Gastrocnemius medialis (tissue), 4 donors: ENCODE measurements at regions not wholly inside any gene's neighbourhood (a gene's known extent, or its start where the extent isn't known, plus 50 kb on each side); places are given as distances from the start of the nearest gene placed in this dataset.

Experiments used
- ATAC-seq, 2 donors: fragments of 150-250 bp; one replicate each; pipeline ENCODE4 v1.9.1; 2016
- DNase-seq, 2 donors: peaks; one replicate each; pipeline ENCODE4 v3.0.0-alpha.2; 2019
- H3K27ac ChIP-seq, 4 donors: fragments of 200-600 bp; sonication (generic); 1 replicate in 1 of 4; 2 replicates in 3 of 4; pipeline ENCODE4 v1.5.1; 2016 to 2018; ENCODE audit warnings: mild to moderate bottlenecking in 2 of 4, moderate library complexity in 1 of 4
- H3K27me3 ChIP-seq, 3 donors: fragments of 200-600 bp; sonication (generic) in 2 of 3; 1 replicate in 1 of 3; 2 replicates in 2 of 3; pipeline versions ENCODE4 v1.5.1 to v1.6.0; 2016 to 2019; ENCODE audit warnings: mild to moderate bottlenecking in 1 of 3, moderate library complexity in 1 of 3
- H3K36me3 ChIP-seq, 2 donors: fragments of 200-600 bp; sonication (generic) in 1 of 2; one replicate each; pipeline ENCODE4 v1.5.1; 2017 to 2018
- H3K4me1 ChIP-seq, 2 donors: fragments of 200-600 bp; sonication (generic) in 1 of 2; one replicate each; pipeline ENCODE4 v1.5.1; 2016 to 2017; ENCODE audit warnings: mild to moderate bottlenecking in 2 of 2
- H3K4me3 ChIP-seq, 4 donors: fragments of 200-600 bp; sonication (generic) in 3 of 4; 1 replicate in 1 of 4; 2 replicates in 3 of 4; pipeline ENCODE4 v1.5.1; 2016 to 2019; ENCODE audit warnings: mild to moderate bottlenecking in 2 of 4
- H3K9me3 ChIP-seq, 3 donors: fragments of 200-600 bp; sonication (generic) in 2 of 3; 1 replicate in 1 of 3; 2 replicates in 2 of 3; pipeline ENCODE4 v1.5.1; 2016 to 2019
- POLR2A ChIP-seq, 2 donors: fragments of 450-650 bp; IDR thresholded peaks; one replicate each; pipeline ENCODE4 v1.6.1; 2017; ENCODE audit warnings: antibody characterized with exemption in 2 of 2, mild to moderate bottlenecking in 2 of 2, moderate library complexity in 2 of 2
- in situ Hi-C, 4 donors: fragments of 200-750 bp; cut with MboI; loops; one replicate each; pipeline versions ENCODE4 v1.15.0 to v1.8.0; 2017; ENCODE audit warnings: low sequenced_read_pairs in 4 of 4
- intact Hi-C: fragments of 100-400 bp; cut with DNase I; formaldehyde crosslinking; loops from one replicate; pipeline ENCODE4 v1.15.1; 2023; ENCODE audit warnings: low total_unique reads
- TF ChIP-seq, protein P1 (sequence below), 5 experiments: fragments of 450-650 bp in 3 of 5; fragments of 200-600 bp in 2 of 5; sonication (generic) in 2 of 5; IDR thresholded peaks in 4 of 5; conservative IDR thresholded peaks in 1 of 5; 1 replicate in 4 of 5; 2 replicates in 1 of 5; pipeline ENCODE4 v1.5.1; 2016 to 2019; ENCODE audit warnings: antibody characterized with exemption in 5 of 5, mild to moderate bottlenecking in 3 of 5, moderate library complexity in 3 of 5

DNA sequence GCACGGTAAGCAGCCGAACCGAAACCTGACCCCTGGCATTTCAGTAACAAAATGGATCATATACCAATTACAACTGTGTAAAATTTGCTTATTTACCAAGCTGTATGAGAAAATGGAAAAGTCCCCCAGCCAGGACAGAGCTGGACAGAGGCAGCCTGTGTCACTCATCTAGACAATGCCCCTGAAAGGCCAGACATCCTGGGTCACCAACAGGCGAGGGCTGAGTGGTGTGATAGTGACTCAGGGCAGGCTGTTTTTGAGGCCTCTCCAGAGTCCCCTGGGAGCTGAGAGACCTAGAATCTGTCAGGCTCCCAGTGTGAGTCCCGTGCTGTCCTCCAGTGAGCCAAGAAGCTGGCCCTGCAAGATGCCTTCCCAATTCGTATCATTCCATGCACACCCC is 680.4 kb downstream of the TBC1D22A start:
- DNase-seq, result no peak
- no peak for ATAC-seq
- no peak overlapping the region for H3K4me3 ChIP-seq
- no peak for TF ChIP-seq POLR2A (IDR thresholded peaks at IDR 0.05)
- TF ChIP-seq, protein P1, sequence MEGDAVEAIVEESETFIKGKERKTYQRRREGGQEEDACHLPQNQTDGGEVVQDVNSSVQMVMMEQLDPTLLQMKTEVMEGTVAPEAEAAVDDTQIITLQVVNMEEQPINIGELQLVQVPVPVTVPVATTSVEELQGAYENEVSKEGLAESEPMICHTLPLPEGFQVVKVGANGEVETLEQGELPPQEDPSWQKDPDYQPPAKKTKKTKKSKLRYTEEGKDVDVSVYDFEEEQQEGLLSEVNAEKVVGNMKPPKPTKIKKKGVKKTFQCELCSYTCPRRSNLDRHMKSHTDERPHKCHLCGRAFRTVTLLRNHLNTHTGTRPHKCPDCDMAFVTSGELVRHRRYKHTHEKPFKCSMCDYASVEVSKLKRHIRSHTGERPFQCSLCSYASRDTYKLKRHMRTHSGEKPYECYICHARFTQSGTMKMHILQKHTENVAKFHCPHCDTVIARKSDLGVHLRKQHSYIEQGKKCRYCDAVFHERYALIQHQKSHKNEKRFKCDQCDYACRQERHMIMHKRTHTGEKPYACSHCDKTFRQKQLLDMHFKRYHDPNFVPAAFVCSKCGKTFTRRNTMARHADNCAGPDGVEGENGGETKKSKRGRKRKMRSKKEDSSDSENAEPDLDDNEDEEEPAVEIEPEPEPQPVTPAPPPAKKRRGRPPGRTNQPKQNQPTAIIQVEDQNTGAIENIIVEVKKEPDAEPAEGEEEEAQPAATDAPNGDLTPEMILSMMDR (IDR thresholded peaks at IDR 0.05 in 4 of 5, conservative IDR thresholded peaks at IDR 0.05 in 1 of 5), result no peak
- H3K9me3 ChIP-seq, result no peaks in the 10 kb centered on the region
- in situ Hi-C loops (no loop called here), intact Hi-C loops (no loop called here)
- no peak overlapping the region for H3K27ac ChIP-seq
- no peaks in the 10 kb centered on the region for H3K27me3 ChIP-seq
- no peaks in the 10 kb centered on the region for H3K36me3 ChIP-seq
- no peaks in the 10 kb centered on the region for H3K4me1 ChIP-seq

DNA sequence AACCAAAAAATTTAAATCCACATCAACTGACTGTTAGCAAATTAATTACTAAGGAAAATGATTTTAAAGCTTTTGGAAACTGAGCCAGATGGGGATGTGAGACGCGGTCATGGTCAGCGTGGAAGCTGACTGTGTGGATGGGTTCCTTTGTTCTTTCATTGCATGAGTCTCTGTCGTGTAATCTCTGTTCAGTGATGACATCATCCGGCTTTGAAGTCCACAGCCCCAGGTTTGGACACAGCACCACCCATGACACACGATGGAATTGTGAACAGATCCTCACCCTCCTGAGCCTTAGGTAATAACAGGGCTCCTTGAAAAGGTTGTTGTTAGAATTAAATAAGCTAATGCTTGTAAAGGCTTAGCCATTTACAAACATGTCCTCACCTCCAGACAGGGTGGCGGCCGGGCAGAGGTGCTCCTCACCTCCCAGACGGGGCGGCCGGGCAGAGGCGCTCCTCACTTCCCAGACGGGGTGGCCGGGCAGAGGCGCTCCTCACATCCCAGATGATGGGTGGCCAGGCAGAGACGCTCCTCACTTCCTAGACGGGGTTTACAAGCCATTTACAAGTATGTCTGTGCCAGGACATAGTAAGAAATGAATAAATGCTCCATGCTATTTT is 677.3 kb downstream of the TBC1D22A start:
- no peaks in the 10 kb centered on the region for H3K4me1 ChIP-seq
- no peaks in the 10 kb centered on the region for H3K36me3 ChIP-seq
- TF ChIP-seq, protein P1 (IDR thresholded peaks at IDR 0.05 in 4 of 5, conservative IDR thresholded peaks at IDR 0.05 in 1 of 5), result no peak
- TF ChIP-seq POLR2A (IDR thresholded peaks at IDR 0.05), result no peak
- H3K27ac ChIP-seq, result no peak overlapping the region
- ATAC-seq, result no peak
- no peaks in the 10 kb centered on the region for H3K27me3 ChIP-seq
- no peak for DNase-seq
- in situ Hi-C loops, result no loop called here
- H3K4me3 ChIP-seq, result no peak overlapping the region
- no peaks in the 10 kb centered on the region for H3K9me3 ChIP-seq
- intact Hi-C loops, result no loop called here

DNA sequence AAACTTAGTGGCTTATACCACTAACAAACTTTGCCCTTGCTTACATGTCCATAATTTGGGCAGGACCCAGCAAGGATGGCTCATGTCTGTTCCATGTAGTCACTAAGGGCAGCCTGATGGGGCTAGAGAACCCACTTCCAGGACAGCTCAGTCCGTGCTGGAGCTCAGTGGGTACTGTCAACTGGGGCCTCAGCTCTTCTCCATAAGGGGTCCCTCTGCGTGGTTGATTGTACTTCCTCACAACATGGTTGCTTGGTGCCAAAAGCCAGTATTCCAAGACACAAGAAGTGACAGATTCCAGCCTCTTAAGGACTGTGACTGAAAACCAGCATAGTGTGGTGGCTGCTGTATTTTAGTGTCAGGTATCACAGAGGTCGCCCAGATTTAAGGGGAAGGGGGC is 675.2 kb downstream of the TBC1D22A start:
- DNase-seq, result no peak
- intact Hi-C loops, result no loop called here
- ATAC-seq, result no peak

DNA sequence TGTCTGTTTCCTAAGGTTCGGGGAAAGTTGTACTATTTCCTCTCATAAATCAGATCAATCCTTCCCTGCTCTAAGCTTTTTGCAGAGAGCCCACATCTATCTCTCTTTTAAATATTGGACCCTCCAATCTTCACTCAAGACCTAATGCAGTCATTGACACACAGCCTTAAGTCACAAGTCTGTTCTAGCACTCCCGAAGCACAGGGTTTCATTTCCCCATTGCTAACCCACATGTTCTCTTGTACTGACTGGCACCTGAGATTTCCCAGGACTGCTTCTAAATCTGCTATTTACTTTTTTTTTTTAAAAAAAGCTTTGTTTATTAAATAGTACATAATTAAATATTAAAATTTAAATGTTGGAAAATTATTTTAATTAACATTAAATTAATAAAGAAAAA is 674.7 kb downstream of the TBC1D22A start:
- no peak overlapping the region for H3K27ac ChIP-seq
- no peaks in the 10 kb centered on the region for H3K36me3 ChIP-seq
- H3K4me3 ChIP-seq, result no peak overlapping the region
- in situ Hi-C loops (no loop called here), intact Hi-C loops (no loop called here)
- no peaks in the 10 kb centered on the region for H3K9me3 ChIP-seq
- no peak for DNase-seq
- H3K4me1 ChIP-seq, result no peaks in the 10 kb centered on the region
- H3K27me3 ChIP-seq, result no peaks in the 10 kb centered on the region
- ATAC-seq, result no peak
- TF ChIP-seq, protein P1 (IDR thresholded peaks at IDR 0.05 in 4 of 5, conservative IDR thresholded peaks at IDR 0.05 in 1 of 5), result no peak
- no peak for TF ChIP-seq POLR2A (IDR thresholded peaks at IDR 0.05)

More for the DNA sequence above, 675.2 kb downstream of the TBC1D22A start:
- Histone ChIP-seq H3K36me3 (no peaks in the 10 kb centered on the region), H3K4me3 (no peak overlapping the region), H3K4me1 (no peaks in the 10 kb centered on the region), H3K27ac (no peak overlapping the region), H3K9me3 (no peaks in the 10 kb centered on the region), H3K27me3 (no peaks in the 10 kb centered on the region)
- TF ChIP-seq POLR2A (IDR thresholded peaks at IDR 0.05), result no peak
- TF ChIP-seq, protein P1 (IDR thresholded peaks at IDR 0.05 in 4 of 5, conservative IDR thresholded peaks at IDR 0.05 in 1 of 5), result no peak
- in situ Hi-C loops, result no loop called here

DNA sequence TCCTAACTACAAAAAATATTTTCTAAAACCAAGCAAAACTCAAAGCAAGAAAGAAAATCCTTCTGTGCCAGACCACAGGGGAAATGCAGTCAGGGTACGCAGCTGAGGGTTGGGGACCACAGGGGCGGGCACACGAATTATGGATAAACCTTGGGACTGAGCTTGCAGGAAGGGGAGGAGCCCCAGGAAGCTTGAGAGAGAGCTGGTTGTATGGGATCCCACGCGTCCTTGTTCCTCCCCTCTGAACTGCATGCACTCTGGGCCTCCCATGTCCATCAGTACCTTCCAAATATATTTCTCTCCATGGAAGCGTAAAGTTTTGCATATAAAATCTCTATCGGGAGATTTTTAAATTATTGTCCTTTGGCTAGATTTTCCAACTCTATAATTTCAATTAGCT is 673.4 kb downstream of the TBC1D22A start:
- ATAC-seq, result no peak
- no peaks in the 10 kb centered on the region for H3K27me3 ChIP-seq
- no peaks in the 10 kb centered on the region for H3K9me3 ChIP-seq
- H3K4me3 ChIP-seq, result no peak overlapping the region
- in situ Hi-C loops (no loop called here), intact Hi-C loops (no loop called here)
- no peaks in the 10 kb centered on the region for H3K4me1 ChIP-seq
- H3K27ac ChIP-seq, result no peak overlapping the region
- no peak for TF ChIP-seq POLR2A (IDR thresholded peaks at IDR 0.05)
- DNase-seq, result no peak
- no peaks in the 10 kb centered on the region for H3K36me3 ChIP-seq
